Kidney capillary endothelial cell (primary cell): ENCODE measurements at regions not wholly inside any gene's neighbourhood (a gene's known extent, or its start where the extent isn't known, plus 50 kb on each side); places are given as distances from the start of the nearest gene placed in this dataset.
"Not testable (repeated sequence)": the region's sequence is repeated elsewhere in the genome, so short reads cannot be mapped to it uniquely, and the experiment has no call there.

ENCODE experiments used
- DNase-seq: peaks from one replicate; pipeline ENCODE4 v3.0.0-alpha.2; 2018; ENCODE audit warnings: low spot score

DNA sequence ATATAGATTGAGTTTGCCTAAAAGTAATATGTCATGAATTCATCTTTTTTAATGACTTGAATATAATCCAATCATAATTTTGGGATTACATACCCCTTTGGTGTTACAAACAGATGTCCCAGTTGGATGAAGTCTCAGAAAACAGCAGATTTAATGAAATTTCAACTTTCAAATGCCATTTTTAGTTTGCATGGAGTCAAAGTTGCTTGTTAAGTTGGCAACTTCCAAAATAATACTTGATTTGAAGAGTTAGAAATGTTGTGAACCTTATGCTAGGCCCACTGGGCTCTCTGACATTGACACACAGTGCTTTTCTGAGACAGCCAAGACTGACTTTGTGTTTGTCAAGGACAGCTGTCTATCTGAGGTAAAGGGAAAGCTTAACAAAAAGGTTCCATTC lies 248.1 kb downstream of the KIF20B start:
- DNase-seq: no peak

DNA sequence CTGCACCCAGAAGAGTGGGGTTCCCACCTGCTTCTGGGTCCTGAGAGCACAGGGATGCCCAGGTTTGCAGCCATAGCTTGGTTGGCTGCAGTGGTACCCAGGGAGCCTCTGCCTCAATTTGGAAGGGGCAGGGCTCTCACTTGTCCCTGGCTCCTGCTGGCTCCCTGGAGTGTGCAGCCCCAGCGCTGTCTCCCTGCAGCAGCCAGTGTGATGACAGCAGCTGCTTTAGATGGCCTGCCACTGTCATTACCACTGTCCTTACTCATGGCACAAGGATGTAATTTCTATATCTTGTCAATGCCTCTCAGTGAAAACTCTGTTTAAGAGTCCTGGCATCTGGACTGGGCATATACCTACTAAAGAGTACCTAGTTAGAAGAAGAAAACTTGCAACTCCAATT lies 250.9 kb downstream of the KIF20B start:
- no peak for DNase-seq

DNA sequence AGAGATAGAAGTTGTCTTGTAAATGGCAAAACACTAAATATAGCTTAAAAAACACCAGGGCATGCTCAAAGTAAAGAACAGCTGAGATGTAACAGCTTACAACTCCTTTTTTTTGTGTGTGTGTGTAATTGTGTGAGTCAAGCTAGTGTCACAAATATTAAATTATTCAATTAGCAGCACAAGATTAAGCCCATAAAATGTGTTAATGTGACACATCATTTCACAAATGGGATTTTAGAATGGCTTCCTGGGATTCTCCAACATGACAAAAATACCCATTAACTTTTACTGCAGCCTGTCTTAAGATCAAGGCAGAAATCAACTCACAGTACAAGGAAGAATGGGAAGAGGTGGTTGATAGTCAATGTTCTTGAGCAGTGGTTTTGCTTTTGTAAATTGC lies 251.4 kb downstream of the KIF20B start:
- no peak for DNase-seq

DNA sequence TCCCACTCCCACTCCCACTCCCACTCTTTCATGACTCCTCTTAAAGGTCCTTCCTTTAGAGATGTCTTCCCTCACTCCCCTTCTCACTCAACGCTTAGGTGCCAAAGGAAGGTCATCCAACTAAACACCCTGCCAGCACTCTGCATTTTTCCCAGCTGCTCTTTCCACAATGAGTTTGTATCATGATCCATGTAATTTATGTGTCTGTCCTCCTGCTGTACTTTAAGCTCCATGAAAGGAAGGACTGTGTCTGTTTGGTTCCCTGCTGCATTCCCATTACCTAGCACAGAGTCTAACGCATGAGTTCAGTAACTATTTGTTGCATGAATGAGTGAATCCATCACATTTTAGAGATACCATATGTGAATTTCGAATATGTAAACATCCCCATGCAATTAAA lies 252.7 kb downstream of the KIF20B start:
- DNase-seq: no peak

DNA sequence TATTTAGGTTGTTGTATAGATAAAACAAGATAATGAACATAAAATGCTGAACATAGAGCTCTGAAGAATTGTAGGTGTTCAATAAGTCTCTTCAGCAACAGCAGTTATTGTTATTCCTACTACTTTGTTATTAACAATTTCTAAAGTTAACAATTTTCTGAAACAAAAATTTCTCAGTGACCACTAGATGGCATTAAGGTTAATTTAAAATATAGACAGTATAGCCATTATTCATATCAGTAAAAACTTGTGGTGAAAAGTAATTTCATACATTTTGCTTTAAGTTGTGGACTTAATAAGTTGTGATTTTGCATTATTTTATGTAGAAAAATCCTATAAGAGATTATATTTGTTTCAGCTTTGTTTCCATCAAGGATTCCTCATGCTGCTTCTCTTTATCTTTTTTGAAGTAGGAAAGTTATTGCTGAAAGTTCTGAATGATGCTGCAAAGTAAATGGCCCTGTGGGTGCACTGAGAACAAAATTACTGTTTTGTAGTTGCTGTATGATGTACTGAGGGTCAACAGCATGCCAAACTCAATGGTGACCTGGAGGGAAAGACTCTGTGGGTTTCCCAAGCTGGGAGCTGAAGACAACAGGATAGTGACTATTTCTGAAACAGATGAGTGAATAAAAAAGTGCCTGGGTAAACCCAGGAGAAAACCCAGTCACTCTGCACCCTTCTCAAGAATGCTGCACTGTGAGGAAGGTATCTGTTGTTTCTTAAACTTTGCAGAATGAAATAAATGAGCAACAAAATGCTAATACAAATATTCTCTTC lies 253.6 kb downstream of the KIF20B start:
- peak; percentile 12 for DNase-seq

DNA sequence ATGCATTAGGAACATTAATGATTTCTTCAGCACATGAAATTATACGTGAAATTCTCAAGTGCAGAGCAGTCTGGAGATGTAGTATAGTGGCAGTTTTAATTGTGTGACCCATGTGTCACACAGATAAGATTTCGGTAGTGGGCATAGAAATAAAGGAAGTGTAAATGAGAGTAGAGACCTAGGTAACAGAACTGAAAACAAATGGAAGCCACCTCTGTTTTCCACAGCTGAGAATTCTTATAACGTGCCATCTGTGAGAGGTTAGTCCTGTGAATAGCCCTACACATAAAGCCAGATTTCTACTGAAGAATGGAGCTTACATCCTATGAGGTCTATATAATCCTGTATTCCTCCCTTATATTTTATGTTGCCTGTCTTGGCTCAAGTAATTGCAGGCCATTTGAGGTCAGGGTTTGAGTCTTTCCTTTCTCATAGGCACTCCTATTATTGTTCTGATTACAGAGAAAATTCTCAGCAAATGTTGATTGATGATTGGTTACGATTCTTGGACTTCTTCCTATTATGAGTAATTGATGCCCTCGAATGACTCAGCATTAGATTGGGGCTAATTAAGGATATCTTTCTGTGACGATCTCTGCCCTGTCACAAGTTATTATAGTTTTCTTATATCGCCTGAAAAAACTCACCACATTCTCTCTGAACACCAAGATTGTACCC lies 258.2 kb downstream of the KIF20B start:
- DNase-seq: no peak

DNA sequence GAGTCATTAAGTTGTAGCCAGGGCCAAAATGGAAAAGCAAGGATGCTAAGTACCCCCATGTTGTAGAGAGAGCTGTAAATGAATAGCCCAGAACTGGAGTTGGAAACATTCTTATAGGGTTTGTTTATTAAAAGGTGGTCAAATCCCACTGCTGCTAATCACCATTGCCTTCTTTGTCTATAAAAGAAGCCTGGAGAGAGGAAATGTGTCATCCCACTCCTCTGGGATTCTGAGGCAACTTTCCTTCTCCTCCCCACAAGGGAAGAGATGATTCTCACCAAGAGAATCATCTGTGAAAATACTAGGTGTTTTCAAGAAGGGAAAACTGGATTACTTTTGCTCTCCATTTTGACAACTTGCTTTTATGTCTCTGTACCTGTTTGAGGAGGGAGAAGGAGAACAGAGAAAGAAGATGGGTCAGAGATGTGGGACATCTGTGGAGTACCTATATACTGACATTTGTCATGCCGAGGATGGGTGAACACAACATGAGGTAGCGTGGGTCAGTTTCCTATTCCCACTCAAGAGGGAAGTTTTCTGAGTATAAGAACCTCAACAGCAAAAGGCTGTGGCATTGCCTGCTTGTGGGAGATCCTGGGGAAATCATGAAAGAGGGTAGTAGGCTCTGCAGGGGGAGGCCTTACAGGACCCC lies 262.2 kb downstream of the KIF20B start:
- no peak for DNase-seq

DNA sequence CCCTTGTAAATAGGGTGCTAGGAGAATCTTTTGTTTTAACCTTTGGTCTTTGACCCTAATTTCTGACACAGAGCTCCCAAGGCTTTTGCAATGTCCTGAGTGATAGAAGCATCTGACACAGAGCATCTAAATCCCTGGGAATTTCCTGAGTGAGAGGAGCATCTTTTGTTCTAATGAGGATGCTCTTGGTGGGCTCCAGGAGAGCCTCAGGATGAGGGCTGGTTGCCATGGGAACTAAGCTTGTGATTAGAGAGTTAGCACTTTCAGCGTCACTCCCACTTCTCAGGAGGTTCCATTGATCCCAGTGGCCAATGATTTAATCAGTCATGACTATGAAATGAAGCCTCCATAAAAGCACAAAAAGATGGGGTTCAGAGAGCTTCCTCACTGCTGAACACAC lies 264.8 kb downstream of the KIF20B start:
- no peak for DNase-seq

DNA sequence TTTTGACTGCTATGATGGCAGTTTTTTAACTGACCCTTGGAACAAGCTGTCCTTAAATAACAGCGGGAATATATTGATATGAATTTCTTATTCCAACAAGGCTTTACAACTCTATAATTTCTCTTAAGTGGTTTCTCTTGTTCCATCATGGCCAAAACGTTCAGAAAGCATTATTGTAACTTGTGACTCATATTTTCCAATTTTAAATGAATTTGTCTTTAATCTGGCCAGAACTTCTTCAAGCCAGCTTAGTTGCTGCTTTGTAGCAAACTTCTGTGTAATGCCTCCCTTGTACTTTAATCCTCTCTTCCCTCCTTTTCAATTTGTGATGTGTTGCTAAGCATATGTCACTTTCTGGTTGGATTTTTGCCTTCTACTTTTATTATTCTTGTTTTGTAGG lies 271.9 kb downstream of the KIF20B start:
- no peak for DNase-seq

DNA sequence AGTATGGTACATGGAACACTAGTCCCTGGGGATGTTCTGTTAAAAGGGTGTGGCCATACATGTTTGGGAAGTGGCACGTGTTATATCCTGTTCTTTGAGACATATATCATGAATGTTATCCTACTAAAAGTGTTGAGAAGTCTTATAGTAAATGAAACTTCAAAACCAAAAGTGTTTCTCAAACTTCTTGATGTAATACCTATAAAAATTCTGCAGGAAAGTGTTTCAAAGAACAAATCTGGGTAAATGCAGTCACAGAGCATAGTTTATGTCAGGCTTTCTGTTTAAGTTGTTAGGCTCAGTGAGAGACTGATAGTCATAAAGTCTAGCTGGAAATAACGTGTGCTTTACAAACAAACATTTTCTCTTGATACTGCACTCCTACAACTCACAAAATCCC lies 273.7 kb downstream of the KIF20B start:
- DNase-seq: no peak

DNA sequence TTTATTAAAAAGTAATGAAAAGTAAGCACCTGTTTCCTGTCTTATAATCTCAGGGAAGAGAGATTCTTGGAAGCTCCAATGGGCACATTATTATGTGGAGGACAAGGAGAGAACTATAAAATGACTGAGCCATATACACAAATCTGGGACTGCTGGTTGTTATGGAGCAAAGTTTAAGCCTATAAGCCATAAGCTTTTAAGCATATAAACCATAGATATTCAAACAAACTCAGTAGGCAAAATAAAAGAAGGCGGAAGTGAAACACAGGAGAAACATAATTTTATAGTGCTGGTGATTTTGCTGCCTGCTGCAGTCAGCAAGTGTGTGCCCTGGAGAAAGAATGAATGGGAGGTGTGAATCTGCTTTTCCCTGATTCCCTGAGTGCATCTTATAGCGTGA lies 274.4 kb downstream of the KIF20B start:
- DNase-seq: no peak

DNA sequence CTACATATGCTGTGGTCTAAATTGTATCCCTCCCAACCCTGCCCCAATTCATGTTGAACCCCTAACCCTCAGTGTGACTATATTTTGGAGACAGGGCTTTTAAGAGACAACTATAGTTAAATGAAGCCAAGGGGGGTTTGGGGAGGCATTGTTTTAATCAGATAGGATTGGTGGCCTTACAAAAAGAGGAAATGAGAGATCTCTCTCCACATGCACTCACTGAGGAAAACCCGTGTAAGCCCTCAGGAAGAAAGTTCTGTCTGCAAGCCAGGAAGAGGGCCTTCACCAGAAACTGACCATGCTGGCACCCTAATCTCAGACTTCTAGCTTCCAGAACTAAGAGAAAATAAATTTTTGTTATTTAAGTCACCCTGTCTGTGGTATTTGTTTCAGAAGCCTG lies 276.7 kb downstream of the KIF20B start:
- DNase-seq: no peak

DNA sequence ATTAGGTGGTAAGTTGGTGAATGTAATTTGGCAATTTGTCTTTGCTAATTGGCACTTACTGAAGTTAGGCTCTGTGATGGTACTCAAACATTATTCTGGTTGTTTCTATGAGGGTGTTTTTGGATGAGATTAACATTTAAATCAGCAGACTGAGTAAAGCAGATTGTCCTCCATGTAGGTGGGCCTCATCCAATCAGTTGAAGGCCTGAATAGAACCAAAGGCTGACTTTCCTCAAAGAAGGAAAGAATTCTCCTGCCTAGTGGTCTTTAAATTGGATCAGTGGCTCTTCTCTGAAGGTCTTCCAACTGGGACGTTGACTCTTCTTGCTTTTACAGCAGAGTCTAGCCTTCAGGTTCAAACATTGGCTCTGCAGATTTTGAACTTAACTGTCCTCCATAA lies 278.3 kb downstream of the KIF20B start:
- DNase-seq: no peak

DNA sequence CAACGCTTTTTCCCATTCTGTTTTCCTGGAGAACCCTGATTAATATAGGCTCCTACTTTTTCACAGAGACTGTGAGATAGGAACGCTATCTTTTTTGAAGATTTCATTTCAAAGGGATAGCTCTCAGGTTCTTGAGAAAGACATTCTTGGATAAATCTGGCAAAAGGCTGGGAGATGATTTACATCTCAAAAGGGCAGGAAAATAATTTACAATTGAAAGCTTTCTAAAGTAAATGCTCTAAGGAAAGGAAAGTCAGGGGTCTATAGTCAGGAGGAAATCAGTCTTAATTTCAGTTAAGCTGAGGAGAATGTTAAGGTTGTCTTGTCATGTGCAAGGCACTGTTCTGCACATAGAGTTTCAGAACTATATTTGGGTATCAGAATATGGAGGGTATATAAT lies 278.8 kb downstream of the KIF20B start:
- no peak for DNase-seq

DNA sequence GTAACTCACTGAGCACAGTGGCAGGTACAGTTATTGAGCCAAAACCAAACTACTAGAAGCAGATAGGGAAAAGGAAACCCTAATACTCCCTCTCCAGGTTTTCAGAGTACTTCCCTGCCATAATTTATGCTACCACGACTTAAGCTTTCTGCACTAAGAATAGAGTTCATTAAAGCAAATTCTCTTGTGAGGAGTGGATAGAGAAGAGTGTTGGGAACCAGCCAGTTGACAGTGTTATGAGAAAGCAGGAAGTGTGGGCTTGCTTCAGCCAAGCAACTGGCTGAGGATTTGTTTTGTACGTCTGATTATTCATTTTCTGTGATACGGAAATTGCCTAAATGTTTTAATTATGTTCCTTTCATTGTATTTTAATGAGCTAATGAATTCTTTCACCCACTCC lies 280.5 kb downstream of the KIF20B start:
- DNase-seq: no peak

DNA sequence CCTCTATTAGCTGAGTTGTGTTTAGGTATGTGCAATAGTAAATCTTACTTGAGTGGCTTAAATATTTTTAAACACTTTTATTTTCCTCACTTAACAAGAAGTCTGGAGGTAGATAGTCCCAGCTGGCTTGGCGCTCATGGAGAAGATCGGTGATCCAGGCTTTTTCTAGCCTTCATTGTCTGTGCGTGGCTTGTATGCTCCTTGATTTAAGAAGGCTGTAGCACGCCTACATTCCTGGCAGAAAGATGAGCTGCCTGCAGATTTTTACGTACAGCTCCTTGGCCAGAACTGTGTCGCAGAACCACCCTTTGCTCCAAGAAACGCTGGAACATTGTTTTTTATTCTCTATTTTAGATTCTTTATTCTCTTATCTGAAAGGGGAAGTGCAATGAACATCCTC lies 284.1 kb downstream of the KIF20B start:
- no peak for DNase-seq

DNA sequence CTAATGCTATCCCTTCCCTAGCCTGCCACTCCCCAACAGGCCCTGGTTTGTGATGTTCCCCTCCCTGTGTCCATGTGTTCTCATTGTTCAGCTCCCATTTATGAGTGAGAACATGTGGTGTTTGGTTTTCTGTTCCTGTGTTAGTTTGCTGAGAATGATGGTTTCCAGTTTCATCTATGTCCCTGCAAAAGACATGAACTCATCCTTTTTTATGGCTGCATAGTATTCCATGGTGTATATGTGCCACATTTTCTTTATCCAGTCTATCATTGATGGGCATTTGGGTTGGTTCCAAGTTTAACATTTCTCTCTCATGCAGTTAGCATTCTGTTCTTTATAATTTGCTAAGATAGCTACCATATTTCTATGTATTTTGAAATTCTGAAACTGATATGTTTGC lies 287.0 kb downstream of the KIF20B start:
- not testable (repeated sequence) for DNase-seq

DNA sequence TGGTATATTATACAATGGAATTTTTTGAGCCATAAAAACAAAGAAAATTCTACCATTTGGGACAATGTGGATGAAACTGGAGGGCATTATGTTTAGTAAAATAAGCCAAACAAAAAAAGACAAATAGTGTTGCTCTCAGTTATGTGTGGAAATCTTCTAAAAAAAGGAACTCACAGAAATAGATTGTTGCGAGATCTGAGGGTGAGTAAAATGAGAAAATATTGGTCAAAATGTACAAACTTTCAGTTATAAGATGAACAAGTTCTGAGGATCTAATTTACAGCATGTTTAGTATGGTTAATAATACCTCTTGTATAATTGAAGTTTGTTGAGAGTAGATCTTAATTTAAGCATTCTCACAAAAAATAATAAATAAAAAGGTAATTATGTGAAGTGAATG lies 291.2 kb downstream of the KIF20B start:
- DNase-seq: no peak

DNA sequence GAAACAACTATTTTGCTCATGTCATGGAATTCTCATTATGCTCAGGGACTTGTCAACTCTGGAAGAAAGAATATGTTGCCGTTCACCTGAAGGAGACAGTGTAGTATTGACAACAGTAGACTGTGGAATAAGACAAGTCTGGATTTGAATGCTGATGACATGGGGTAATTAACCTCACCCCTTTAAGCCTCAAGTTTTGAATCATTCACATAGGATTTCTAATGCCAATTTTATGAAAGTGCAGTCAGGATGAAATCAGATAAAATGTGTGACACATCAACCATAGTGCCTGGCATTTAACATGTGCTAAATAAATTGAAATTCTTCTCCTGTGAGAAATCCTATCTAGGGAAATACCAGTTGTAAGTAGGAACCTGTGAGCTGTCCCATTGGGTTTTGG lies 305.8 kb downstream of the KIF20B start:
- no peak for DNase-seq

DNA sequence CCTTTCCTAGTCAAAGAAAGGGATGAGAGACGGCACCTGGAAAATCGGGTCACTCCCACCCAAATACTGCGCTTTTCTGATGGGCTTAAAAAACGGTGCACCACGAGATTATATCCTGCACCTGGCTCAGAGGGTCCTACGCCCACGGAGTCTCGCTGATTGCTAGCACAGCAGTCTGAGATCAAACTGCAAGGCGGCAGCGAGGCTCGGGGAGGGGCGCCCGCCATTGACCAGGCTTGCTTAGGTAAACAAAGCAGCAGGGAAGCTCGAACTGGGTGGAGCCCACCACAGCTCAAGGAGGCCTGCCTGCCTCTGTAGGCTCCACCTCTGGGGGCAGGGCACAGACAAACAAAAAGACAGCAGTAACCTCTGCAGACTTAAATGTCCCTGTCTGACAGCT lies 309.9 kb downstream of the KIF20B start:
- DNase-seq: not testable (repeated sequence)

DNA sequence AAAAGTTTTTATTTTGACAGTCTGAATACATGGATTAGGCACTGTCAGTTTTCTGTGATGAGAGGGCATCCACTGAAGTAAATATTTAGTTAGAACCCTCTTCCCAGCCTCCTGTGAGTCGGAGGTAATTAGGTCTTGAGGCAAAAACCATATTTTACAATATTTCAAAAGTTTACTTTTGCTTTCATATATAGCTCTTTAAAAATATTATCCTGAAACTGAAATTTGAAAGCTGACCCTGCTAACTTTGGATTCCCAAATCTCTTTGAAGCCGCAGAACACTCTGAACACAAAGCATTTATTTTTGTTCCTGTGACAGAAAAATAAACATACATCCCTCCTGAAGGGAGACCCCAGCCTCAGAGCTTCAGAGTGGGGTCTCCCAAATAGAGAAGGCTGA lies 317.4 kb downstream of the KIF20B start:
- DNase-seq: no peak

DNA sequence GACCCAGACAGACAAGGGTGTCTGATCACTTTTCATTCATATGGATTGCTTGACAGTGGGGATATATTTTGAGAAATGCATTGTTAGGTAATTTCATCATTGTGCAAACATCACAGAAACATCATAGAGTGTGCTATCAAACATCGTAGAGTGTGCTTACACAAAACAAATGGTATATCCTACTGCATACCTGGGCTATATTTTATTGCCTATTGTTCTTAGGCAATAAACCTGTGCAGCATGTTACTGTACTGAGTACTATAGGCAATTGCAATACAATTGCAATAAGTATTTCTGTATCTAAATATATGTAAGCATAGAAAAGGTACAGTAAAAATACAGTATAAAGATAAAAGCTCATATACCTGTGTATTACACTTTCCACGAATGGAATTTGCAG lies 319.1 kb downstream of the KIF20B start:
- no peak for DNase-seq

DNA sequence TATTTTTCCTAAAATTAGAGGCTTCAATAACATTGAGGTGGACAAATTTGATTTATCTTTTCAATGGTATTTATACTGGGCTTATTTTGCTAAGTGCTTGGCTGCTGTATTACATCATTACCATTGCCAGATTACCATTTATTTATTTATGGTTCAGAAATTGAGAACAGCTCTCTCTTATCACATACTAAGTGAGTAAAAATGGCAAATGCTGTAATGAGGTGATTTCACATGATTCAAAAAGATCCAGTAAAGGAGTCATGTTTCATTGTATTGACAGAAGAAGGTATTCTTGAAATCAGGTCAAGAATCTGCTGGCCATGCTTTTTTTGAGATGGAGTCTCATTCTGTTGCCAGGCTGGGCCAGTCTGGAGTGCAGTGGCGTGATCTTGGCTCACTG lies 322.6 kb downstream of the KIF20B start:
- DNase-seq: no peak

DNA sequence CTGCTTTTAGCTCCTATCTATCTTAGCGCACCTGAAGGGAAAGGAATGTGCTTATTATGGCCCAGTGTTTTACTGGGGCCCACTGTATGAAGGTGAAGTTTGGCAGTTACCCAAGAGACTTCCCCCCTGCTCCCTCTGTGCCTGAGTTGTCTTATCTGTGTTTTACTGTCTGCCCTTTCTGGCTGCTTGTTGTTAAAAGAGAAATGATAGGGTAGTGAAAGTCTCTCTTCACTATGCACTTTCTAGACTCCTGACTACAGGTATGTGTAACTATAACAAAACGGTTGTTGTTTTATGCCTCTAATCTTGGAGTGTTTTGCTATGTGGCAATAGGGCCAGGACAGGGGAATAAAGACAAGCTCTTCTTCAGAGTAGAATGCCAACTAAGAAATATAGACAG lies 326.9 kb downstream of the KIF20B start:
- no peak for DNase-seq
